RWPE2 (cell line): ENCODE measurements at regions not wholly inside any gene's neighbourhood (a gene's known extent, or its start where the extent isn't known, plus 50 kb on each side); places are given as distances from the start of the nearest gene placed in this dataset.
A peak's percentile ranks its signal among the peaks of the same experiment; 100 is the strongest.

Experiments used
- ATAC-seq: fragments of 200-7000 bp; cut with Tn5 transposase; 3 replicates; pipeline ENCODE4 v1.9.1; 2021; ENCODE audit warnings: low read depth
- DNase-seq: peaks from one replicate; pipeline ENCODE4 v3.0.0-alpha.2; 2020; ENCODE audit warnings: low spot score
- H3K27ac ChIP-seq: fragments of 450-650 bp; 2 replicates; pipeline ENCODE4 v1.5.1; 2017; ENCODE audit warnings: mild to moderate bottlenecking; ENCODE audit not compliant: poor library complexity, severe bottlenecking
- H3K27me3 ChIP-seq: fragments of 250-450 bp; sonication (Bioruptor Pico); 2 replicates; pipeline ENCODE4 v1.5.1; 2021; ENCODE audit warnings: mild to moderate bottlenecking, moderate library complexity; ENCODE audit not compliant: insufficient read depth, poor library complexity, severe bottlenecking
- H3K36me3 ChIP-seq: fragments of 250-450 bp; sonication (Bioruptor Pico); 2 replicates; pipeline ENCODE4 v1.5.1; 2020; ENCODE audit warnings: low read depth, mild to moderate bottlenecking, moderate library complexity
- H3K4me1 ChIP-seq: fragments of 250-450 bp; sonication (Bioruptor Pico); 2 replicates; pipeline ENCODE4 v1.5.1; 2021; ENCODE audit warnings: mild to moderate bottlenecking, moderate library complexity; ENCODE audit not compliant: insufficient read depth, poor library complexity, severe bottlenecking
- H3K4me3 ChIP-seq: fragments of 250-450 bp; sonication (Bioruptor Pico); 2 replicates; pipeline ENCODE4 v1.5.1; 2021; ENCODE audit warnings: mild to moderate bottlenecking, moderate library complexity; ENCODE audit not compliant: severe bottlenecking
- H3K9me3 ChIP-seq: fragments of 250-450 bp; sonication (Bioruptor Pico); 2 replicates; pipeline ENCODE4 v1.5.1; 2021; ENCODE audit warnings: mild to moderate bottlenecking, moderate library complexity; ENCODE audit not compliant: severe bottlenecking
- CTCF ChIP-seq: fragments of 450-650 bp; IDR thresholded peaks from one replicate; pipeline ENCODE4 v1.5.1; 2017; ENCODE audit warnings: mild to moderate bottlenecking, moderate library complexity; ENCODE audit not compliant: poor library complexity, severe bottlenecking

GRCh38 chr4:27094224-27094623 lies 233.6 kb downstream of the STIM2 start:
- Histone ChIP-seq H3K4me3 (no peak overlapping the region), H3K27ac (no peak overlapping the region), H3K9me3 (no peaks in the 10 kb centered on the region), H3K4me1 (no peaks in the 10 kb centered on the region), H3K36me3 (no peaks in the 10 kb centered on the region), H3K27me3 (no peaks in the 10 kb centered on the region)
- no peak for TF ChIP-seq CTCF
- DNase-seq = no peak
- ATAC-seq = no peak

GRCh38 chr4:27094783-27095182 lies 234.1 kb downstream of the STIM2 start:
- no peaks in the 10 kb centered on the region for H3K36me3 ChIP-seq
- no peak overlapping the region for H3K4me3 ChIP-seq
- no peaks in the 10 kb centered on the region for H3K9me3 ChIP-seq
- DNase-seq = no peak
- TF ChIP-seq CTCF = no peak
- H3K27me3 ChIP-seq = no peaks in the 10 kb centered on the region
- no peak overlapping the region for H3K27ac ChIP-seq
- ATAC-seq = no peak
- no peaks in the 10 kb centered on the region for H3K4me1 ChIP-seq

- DNase-seq (no peak), ATAC-seq (no peak)
- TF ChIP-seq CTCF = no peak
- Histone ChIP-seq H3K27ac (no peak overlapping the region), H3K9me3 (no peaks in the 10 kb centered on the region), H3K4me1 (peaks cover 7% of the 10 kb centered on the region), H3K27me3 (no peaks in the 10 kb centered on the region), H3K36me3 (no peaks in the 10 kb centered on the region), H3K4me3 (no peak overlapping the region)
Observed at GRCh38 chr4:27096142-27096824, 235.6 kb downstream of the STIM2 start.

- Histone ChIP-seq H3K36me3 (no peaks in the 10 kb centered on the region), H3K27me3 (no peaks in the 10 kb centered on the region), H3K4me1 (peaks cover 9% of the 10 kb centered on the region), H3K27ac (no peak overlapping the region), H3K4me3 (no peak overlapping the region), H3K9me3 (no peaks in the 10 kb centered on the region)
- DNase-seq = no peak
- ATAC-seq = no peak
- no peak for TF ChIP-seq CTCF
Observed at GRCh38 chr4:27098034-27098433, 237.4 kb downstream of the STIM2 start.

- H3K27me3 ChIP-seq = no peaks in the 10 kb centered on the region
- peak overlapping the region; percentile 17 for H3K27ac ChIP-seq
- no peaks in the 10 kb centered on the region for H3K36me3 ChIP-seq
- no peak overlapping the region for H3K4me3 ChIP-seq
- DNase-seq (no peak), ATAC-seq (peak; percentile 97)
- H3K9me3 ChIP-seq = no peaks in the 10 kb centered on the region
- peaks cover 9% of the 10 kb centered on the region for H3K4me1 ChIP-seq
- TF ChIP-seq CTCF = no peak
Observed at GRCh38 chr4:27100713-27101112, 240.1 kb downstream of the STIM2 start.
